GM21367 (cell line): ENCODE measurements at regions not wholly inside any gene's neighbourhood (a gene's known extent, or its start where the extent isn't known, plus 50 kb on each side); places are given as distances from the start of the nearest gene placed in this dataset.
"Not testable (repeated sequence)": the region's sequence is repeated elsewhere in the genome, so short reads cannot be mapped to it uniquely, and the experiment has no call there.

ENCODE experiments used
- ATAC-seq: cut with Tn5 transposase; IDR thresholded peaks from one replicate; pipeline ENCODE4 v1.9.1; 2021; ENCODE audit not compliant: unreplicated experiment

DNA sequence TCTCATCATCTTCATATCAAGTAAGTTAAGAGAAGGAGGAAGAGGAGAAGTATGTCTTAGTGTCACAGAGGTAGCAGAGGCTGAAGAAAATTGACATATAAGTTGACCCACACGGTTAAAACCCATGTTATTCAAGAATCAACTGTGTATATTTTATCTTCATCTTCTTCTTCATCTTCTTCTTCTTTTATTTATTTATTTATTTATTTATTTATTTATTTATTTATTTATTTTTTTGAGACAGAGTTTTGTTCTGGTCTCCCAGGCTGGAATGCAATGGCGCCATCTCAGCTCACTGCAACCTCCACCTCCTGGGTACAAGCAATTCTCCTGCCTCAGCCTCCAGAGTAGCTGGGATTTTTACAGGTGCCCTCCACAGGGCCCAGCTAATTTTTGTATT, 1242.3 kb upstream of the RAG2 start:
- not testable (repeated sequence) for ATAC-seq

DNA sequence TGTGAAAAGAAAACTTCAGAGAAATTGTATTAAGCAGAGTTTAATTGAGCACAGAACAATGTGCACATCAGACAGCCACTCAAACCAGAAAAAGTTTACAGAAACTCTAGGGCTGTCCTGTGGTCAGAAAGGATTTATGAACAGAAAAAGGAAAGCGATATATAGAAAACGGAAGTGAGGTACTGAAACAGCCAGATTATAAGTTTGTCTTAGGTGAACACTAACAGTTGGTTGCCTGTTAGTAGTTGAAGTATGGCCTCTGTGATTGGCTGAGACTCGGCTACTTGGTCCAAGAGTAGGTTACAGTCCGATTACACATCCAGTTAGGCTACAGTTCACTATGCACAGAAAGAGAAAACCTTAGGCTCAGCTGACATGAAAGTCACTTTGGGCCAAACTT, 1232.5 kb upstream of the RAG2 start:
- ATAC-seq, result no peak

DNA sequence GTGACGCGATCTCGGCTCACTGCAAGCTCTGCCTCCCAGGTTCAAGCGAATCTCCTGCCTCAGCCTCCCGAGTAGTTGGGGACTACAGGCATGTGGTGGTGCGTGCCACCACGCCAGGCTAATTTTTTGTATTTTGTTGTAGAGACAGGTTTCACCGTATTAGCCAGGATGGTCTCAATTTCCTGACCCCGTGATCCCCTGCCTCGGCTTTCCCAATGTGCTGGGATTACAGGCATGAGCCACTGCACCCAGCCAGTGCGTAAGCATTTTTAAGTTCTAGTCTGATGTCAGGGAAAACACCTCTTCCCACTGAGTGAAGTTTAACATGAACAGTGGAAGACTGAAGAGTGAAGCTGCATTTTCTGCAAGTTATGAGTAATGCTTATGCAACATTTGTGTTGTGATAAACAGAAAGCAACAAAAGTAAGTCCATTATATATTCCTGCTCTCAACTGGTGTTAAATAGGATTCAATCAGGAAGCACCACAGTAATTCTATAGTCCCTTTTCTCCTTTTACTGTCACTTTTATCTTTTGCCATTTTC, 1219.8 kb upstream of the RAG2 start:
- ATAC-seq, result no peak

DNA sequence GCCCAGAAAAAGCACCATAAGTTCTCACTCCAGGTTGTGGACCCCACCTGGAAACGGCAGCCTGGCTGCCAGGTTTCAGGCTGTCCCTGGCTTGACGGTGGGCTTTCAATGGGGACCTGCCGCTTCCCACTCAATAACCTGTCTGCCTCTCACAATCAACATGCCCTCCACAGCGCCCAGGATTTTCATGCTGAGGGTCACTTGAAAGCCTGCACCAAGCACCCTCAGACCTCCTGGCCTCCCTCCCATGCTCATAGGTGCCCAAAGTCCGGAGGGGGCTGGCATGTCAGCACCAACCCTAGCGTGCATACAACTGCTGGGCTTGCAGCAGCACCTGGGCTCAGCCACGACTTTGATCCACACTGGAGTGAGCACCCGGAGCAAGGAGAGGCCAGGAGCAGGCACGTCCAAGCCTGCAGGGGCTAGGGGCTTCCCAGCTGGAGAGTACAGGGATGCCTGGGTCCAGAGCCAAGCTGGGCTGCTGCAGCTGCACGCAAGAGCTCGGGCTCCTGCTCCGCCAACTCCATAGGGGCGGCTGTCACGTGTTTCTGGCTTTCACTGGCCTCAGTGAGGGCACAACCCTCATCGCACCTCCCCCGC, 1214.3 kb upstream of the RAG2 start:
- ATAC-seq, result no peak

DNA sequence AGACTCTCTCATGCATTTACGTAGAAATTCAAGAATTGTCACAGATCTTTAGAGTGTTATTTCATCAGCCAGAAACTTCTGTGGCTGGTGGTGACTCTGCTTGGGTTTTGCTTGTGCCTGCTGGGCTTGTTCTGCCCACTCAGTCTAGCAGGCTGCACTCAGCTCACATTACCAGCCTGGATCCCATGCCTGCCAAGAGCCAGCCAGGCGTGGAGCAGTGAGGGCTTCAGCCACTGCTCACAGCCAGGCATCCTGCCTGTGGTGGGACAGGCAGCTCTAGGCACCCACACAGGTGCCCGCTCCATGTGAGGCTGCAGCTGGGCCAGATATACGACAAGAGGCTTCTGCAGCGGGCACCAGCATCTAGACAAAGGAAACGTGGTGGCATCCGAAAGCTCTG, 1213.3 kb upstream of the RAG2 start:
- ATAC-seq, result no peak

DNA sequence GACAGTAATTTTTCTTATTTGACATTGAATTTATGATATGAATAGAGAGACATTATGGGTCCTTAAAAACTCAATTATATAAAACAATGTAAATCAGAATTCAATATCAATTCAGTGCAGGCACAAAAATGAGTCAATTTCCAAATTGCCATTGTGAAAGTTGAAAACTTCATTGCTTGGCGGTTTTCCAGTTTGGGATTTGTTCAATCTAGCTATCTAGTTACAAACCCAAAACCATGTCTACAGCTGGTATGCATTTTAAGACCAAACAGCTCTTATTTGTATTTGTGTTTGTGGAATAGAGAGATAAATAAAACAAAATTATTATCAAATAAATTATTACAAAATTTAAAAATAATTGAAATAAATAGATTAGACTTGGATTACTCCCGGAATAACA, 1206.6 kb upstream of the RAG2 start:
- no peak for ATAC-seq

DNA sequence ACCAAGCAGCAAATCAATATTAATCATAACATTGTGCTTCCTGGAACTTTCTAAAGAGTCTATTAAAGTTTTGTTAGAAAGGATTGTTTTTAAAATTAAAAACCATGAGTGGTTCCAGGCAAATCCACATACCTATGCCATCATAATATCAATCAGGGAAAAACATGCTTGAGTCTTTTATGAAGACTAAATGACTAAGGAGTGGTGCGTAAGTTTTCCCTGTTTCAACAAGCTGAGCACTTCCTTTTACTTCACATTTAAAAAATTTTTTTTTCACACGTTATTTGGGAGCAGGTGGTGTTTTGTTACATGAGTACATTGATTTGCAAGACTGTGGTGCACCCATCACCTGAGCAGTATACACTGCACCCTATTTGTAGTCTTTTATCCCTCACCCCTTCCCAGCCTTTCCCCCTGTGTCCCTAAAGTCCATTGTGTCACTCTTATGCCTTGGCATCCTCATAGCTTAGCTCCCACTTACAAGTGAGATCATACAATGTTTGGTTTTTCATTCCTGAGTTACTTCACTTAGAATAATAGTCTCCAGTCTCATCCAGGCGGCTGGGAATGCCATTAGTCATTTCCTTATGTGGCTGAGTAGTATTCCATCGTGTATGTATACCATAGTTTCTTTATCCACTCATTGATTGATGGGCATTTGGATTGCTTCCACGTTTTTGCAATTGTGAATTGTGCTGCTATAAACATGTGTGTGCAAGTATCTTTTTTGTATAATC, 1190.3 kb upstream of the RAG2 start:
- ATAC-seq, result no peak

DNA sequence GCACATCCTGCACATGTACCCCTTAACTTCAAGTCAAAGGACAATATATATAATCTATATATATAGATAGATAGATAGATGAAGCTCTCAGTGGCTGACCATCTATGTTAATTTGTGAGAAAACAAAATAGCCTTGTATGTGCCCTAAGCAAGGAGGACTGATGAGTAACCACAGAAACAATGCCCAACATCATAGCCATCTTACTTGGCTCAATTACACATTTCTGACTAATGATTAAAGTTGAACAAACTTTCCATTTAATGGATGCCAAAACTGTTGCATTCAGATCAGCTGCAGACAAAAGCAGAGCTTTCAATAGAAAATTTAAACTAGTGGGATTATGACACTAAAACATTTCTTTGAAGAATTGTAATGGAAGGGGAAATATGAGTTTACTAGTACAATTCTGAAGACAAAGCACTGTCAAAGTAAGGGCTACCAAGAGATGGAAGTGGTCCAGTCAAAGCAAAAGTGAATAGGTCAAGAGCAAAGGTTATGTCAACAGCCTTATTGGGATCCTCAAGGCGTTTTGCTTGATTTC, 1188.2 kb upstream of the RAG2 start:
- ATAC-seq, result no peak

DNA sequence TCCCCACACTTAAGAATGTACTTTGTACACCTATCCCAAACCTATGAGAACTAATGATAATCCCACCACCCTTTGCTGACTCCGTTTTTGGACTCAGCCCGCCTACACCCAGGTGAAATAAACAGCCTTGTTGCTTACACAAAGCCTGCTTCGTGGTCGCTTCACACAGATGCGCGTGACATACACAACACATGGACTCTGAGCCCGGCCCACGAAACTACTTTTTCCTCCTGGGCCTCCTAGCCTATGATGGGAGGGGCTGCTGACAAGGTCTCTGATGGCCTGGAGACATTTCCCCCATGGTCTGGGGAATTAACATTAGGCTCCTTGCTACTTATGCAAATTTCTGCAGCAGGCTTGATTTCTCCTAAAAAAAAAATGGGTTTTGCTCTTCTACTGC, 1176.4 kb upstream of the RAG2 start:
- ATAC-seq, result no peak

DNA sequence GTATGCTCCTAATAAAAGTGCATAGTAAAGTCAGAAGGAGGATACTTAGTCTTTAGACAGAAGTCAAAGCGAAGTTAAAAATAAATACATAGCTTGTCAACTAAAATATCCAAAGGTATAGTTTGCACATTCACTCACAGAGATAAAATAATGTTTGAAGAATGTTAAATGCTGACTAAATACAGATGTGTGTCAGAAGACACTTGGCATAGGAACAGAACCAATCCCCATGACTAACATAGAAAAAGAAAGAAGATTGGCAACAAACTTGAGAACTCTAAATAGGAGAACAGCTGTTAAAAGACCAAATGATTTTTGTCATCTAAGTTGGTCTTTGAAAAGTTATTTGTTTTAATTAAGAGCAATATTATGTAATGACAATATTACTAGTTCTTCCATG, 1172.1 kb upstream of the RAG2 start:
- no peak for ATAC-seq

DNA sequence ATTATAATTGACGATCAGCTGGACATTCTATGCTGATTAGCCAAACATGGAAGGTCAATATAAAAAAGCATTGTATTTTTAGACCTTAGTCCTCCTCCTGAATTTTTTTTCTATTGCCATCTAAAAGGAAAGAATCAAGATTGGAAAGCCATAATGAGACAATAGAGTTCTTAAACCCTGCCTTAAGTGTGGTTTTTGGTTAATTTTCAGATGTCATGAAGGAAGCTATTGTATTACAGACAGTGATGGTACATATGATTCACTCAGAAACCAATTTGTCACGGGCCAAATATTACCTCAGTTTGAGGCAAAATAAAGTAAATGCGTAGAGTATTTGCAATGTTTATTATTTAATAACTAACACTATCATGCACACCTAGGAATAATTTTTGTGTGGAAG, 1164.0 kb upstream of the RAG2 start:
- ATAC-seq, result no peak

DNA sequence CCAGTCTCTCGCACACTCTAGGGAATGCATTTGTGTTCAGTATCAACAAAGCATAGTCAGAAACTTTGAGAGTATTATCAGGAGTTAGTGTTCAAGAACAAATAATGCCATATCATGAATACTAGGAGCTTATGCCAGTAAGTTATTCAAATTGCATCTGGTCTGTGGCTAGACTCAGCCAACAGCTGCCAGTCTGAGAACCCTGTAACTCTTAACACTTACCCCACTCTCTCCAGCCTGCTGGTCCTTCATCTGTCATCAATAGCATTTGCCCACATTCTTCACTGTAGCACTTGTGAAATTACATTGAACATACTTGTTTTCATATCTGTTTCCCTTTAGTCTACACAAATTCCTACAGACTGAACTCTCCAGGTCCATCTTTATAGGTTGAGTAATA, 1157.5 kb upstream of the RAG2 start:
- no peak for ATAC-seq

DNA sequence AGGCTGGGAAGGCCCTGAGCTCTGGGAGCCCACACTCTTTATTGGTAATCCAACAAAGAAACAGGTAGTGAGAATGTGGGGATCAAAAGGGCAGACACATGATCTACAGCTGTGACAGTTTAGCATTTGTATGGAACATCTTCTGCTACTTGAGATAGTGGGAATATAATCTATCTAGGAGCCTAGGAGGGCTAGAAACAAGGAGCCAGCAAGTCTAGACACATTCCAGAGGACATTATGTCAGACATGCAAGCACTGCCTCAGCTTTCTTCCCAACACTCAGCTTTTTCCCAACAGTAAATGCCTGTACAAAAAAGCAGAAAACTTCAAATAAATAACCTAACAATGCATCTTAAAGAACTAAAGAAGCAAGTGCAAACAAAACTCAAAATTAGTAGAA, 1150.6 kb upstream of the RAG2 start:
- ATAC-seq, result no peak

DNA sequence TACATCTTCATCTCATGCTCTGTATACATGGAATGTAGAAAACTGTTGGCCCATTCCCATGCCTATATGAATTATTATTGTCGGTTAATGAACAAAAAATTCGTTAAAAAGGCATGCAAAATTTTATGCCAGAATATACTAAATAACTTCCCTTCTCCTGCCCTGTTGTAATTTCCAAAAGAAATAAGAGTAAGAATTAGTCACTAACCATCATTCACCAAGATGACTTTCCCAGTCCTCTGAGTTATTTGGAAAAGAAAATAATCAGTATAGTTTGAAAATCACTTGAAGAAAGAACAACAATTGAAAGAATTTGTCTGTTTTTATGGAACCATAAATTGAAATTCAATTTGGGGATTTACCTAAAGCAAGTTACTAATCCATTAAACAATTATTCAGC, 1149.1 kb upstream of the RAG2 start:
- ATAC-seq, result no peak

DNA sequence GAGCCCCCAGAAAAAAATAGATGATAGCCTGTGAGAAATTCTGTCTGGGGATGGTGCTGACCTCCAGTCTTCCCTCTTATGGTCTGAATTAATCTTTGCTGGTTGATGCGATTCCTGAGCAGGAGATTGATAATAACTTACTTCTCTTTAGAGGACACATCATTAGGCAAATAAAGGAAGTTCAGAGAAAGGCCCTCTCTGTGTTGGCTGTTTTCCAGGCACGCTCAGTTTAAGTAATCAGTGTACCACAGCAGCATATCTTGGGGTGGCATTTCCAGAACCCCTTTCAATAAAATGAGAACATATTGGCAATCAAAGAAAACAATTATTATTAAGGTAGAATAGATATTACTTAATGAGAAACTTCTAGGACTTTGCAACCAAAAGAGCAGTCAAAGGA, 1129.3 kb upstream of the RAG2 start:
- no peak for ATAC-seq

DNA sequence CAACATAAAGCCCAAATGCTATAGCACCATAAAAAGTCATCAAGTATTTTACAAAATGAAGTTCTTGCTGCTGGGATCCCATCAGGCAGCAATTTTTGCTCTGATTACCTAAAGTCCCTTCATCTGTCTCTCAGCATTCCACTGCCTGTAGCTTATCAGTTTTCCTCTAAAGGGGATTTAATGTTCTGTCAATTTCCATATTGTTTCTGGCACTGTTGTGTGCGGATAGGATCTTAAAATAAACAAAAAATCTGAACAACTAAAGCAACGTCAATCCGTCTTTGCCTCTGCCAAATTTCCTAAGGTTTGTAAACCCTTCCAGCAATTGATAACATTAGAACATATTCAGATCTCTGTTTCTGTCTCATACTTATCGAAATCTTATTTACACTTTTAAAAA, 1126.3 kb upstream of the RAG2 start:
- no peak for ATAC-seq

DNA sequence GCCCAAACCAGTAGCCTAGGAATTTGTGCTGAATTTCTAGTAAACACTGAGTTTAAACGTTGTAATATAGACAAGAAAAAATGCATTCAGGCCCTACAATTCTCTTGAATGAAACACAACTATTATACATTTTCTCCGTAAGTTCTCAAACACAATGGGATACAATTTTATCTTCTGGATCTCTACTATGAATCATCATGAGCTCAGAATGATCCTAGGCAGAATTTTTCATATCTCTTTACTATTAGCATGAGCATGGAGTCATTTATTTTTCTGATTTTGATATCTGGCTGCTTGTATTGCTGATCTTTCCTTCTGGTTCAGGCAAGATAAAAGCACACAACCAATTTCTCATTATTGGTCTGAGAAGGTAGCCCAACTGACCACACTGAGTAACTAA, 1123.4 kb upstream of the RAG2 start:
- ATAC-seq, result no peak

DNA sequence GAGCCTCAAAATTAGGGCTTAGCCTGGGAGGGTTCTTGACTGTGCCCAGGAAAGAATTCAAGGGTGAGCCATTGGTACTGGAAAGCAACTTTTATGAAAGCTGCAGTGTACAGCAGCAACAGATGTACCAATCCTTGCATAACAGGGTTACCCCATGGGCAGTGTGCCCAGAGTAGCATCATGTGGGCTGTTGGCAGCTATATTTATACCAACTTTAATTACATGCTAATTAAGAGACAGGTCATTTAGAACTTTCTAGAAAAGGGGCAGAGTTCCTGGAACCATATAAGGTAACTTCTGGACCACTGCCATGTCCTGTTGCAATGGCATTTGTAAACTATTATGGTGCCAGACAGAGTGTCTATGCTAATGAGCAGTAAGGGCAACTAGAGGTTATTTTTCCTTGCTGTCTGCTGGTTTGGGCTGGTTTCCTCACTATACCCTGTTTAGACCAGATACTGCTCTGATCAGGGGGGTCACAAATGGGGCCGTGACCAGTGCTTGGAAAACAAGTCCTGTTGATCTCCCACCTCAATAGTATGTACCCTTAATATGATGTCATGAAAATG, 1120.5 kb upstream of the RAG2 start:
- no peak for ATAC-seq

DNA sequence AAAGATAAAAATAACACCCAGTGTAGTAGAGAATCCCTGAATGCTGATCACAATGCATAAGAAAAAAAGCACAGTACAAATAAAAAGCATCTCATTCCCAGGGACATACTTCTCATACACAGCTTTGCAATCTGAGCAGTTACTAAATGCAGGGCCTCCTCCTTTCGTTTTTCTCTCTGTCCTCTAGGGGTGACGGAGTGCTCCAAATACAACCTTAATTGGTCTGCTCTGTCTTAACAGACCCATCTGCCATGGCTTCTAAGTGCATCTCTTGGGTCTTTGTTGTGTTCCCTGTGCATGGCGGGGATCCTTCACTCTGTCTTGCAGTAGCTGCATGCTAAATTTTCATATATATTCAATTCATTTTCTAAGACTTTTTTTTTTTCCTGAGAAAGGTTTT, 1114.2 kb upstream of the RAG2 start:
- no peak for ATAC-seq

DNA sequence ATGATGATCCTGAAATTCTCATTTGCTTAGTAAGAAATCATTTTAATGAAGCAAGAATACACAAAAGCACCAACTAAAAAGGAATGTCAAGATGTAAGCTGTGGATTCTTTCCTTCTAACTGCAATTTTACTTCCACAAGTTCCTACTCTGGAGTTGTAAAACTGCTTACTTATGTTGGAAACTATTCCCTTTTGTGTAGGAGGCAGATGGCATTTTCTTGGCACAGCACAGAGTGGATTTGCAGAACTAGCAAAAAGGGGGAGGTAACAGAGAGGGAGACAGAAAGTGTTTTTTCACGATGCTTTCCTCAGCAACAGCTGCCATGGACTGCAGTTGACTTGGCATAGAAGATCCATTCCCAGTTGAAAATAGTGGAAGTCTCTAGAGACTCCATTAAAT, 1112.0 kb upstream of the RAG2 start:
- ATAC-seq, result no peak

DNA sequence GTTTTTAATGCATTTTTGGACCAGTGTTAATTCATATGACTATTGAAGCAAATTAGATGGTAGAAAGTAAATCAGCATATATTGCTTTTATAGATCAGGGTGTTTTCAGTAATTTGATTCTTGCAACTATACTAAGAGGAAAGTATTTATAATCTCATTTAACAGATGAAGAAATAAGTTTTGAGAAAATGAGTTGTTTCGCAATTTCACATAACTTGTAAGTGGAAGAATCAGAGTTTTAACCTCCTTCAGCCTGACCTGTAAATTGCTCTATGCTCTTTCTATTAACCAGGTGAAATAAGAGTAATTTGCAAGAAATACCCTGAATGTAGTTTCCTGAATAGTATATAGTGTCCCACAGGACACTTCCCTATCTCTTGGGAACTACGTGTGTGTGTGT, 1106.8 kb upstream of the RAG2 start:
- no peak for ATAC-seq

DNA sequence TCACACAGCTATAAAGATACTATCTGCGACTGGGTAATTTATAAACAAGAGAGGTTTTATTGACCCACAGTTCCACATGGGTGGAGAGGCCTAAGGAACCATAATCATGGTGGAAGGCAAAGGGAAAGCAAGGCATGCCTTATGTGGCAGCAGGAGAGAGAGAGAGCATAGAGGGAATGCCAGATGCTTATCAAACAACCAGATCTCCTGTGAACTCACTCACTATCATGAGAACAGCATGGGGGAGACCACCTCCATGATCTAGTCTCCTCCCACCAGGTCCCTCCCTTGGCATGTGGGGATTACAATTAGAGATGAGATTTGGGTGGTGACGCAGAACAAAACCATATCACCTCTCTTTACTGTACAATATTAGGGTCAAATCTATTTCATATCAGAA, 1101.6 kb upstream of the RAG2 start:
- no peak for ATAC-seq
